ENCODE measurements at regions not wholly inside any gene's neighbourhood (a gene's known extent, or its start where the extent isn't known, plus 50 kb on each side); places are given as distances from the start of the nearest gene placed in this dataset.

- H3K4me1 Mint-ChIP-seq (ENCODE audit: low read depth in 2 of 2) = no peaks in the 10 kb centered on the region
- no peak for ATAC-seq
- H3K36me3 Mint-ChIP-seq = peaks cover 4% of the 10 kb centered on the region
- peaks cover 5% of the 10 kb centered on the region for H3K9me3 Mint-ChIP-seq
- no peak overlapping the region for H3K4me3 Mint-ChIP-seq
- H3K27ac Mint-ChIP-seq = no peak overlapping the region
- DNase-seq (ENCODE audit: low spot score) = no peak
- H3K27me3 Mint-ChIP-seq = no peaks in the 10 kb centered on the region
Observed at GRCh38 chr11:42251984-42252383, 792.5 kb upstream of the LRRC4C start.

GRCh38 chr11:42253156-42253555, 793.7 kb upstream of the LRRC4C start:
- no peak overlapping the region for H3K4me3 Mint-ChIP-seq
- H3K9me3 Mint-ChIP-seq = peaks cover 6% of the 10 kb centered on the region
- H3K36me3 Mint-ChIP-seq = no peaks in the 10 kb centered on the region
- ATAC-seq (no peak), DNase-seq (ENCODE audit: low spot score) (no peak)
- H3K4me1 Mint-ChIP-seq (ENCODE audit: low read depth in 2 of 2) = no peaks in the 10 kb centered on the region
- H3K27me3 Mint-ChIP-seq = no peaks in the 10 kb centered on the region
- no peak overlapping the region for H3K27ac Mint-ChIP-seq

DNA sequence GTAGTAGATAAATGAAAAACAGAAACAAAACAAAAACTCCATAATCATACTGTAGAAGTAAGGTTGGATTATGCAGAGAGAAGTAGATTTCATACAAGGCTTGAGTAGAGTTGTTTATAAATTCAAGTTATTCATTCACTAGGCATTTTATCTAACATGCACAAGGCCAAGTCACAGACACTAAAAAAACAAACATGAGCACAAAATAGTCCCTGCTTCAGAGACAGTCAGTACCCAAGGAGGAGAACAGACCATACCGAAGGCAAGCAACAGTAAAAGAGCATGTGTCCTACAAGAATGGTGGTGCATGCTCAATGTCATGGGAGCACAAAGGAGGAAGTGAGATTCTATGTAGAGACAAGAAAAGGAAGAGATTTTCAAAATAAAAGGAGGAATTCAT, 796.5 kb upstream of the LRRC4C start:
- no peak overlapping the region for H3K27ac Mint-ChIP-seq
- H3K9me3 Mint-ChIP-seq = peaks cover 6% of the 10 kb centered on the region
- ATAC-seq (no peak), DNase-seq (ENCODE audit: low spot score) (no peak)
- no peaks in the 10 kb centered on the region for H3K27me3 Mint-ChIP-seq
- no peaks in the 10 kb centered on the region for H3K4me1 Mint-ChIP-seq (ENCODE audit: low read depth in 2 of 2)
- H3K36me3 Mint-ChIP-seq = no peaks in the 10 kb centered on the region
- H3K4me3 Mint-ChIP-seq = no peak overlapping the region

DNA sequence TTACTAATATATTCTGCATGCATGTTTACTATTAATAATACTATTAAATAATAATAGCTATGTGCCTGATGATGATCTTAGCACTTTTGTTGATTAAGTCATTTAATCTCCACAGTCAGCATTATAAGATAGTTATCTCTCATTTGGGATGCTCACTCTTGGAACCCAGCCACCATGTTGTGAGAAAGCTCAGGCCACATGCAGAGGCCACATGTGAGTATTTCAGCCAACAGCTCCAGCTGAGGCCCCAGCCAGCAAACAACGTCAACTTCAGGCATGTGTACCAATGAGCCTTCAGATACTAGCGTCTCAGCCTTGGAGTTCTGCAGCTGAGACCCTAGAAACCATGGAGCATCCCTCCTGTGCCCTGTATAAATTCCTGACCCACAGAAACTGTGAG, 798.1 kb upstream of the LRRC4C start:
- H3K27ac Mint-ChIP-seq = no peak overlapping the region
- no peaks in the 10 kb centered on the region for H3K27me3 Mint-ChIP-seq
- DNase-seq (ENCODE audit: low spot score) (no peak), ATAC-seq (no peak)
- H3K4me3 Mint-ChIP-seq = no peak overlapping the region
- no peaks in the 10 kb centered on the region for H3K36me3 Mint-ChIP-seq
- peaks cover 6% of the 10 kb centered on the region for H3K9me3 Mint-ChIP-seq
- H3K4me1 Mint-ChIP-seq (ENCODE audit: low read depth in 2 of 2) = no peaks in the 10 kb centered on the region

DNA sequence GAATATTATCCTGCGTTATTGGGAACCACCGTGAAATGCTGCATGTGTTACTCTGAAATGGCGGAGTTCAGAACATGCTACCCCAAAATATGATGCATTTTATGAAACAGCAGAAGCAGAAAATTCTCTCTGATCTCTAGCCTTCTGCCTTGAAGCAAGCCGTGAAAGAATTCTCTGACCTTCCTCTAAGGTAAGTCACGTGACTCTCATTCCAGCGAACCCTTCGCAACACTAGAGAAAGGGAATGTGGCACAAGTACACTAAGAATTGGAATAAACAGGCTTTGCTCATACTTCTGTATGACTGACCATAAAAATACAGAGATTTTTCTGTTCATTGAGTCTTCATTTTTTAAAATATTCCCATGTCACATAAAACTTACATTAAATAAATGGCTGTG, 805.6 kb upstream of the LRRC4C start:
- ATAC-seq = no peak
- H3K9me3 Mint-ChIP-seq = peaks cover 3% of the 10 kb centered on the region
- no peak overlapping the region for H3K27ac Mint-ChIP-seq
- H3K4me1 Mint-ChIP-seq (ENCODE audit: low read depth in 2 of 2) = no peaks in the 10 kb centered on the region
- H3K36me3 Mint-ChIP-seq = no peaks in the 10 kb centered on the region
- no peak overlapping the region for H3K4me3 Mint-ChIP-seq
- H3K27me3 Mint-ChIP-seq = no peaks in the 10 kb centered on the region
- no peak for DNase-seq (ENCODE audit: low spot score)

DNA sequence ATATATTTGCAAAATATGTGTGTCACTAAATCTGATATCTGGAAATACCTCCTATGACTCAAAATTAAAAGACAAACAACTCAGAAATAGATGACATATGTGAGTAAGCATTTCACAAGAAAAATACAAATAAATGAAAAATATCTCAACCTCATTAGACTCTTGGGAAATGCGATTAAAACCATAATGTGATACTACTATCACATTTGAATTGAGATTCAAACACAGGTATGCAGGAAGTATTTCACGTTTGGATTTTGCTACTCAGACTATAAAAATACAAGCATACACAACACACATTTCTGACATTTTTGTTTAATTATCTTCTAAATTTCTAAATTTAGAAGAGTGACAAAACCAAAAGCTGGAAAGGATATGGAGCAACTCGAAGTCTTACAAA, 811.9 kb upstream of the LRRC4C start:
- Mint-ChIP-seq H3K27me3 (no peaks in the 10 kb centered on the region), H3K4me1 (ENCODE audit: low read depth in 2 of 2) (no peaks in the 10 kb centered on the region), H3K9me3 (peaks cover 17% of the 10 kb centered on the region)

DNA sequence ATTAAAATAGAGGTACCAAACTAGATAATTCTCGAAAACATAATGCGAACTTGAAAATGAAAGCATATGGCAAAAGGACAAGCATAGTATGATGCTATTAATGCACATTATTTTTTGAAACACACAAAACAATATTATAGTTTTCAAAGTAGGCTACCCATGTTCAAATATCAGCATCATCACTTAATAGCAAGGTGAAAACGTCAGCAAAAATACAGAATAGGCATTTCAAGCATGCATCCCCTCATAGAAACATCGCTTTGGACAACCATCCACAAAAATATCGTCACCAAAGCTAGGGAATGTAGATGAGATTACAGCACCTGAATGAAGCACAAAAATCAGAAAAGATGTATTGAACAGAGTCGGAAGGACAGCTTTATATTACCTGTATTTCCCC, 814.5 kb upstream of the LRRC4C start:
- DNase-seq (ENCODE audit: low spot score) (no peak), ATAC-seq (no peak)
- Mint-ChIP-seq H3K9me3 (peaks cover 20% of the 10 kb centered on the region), H3K27me3 (no peaks in the 10 kb centered on the region), H3K36me3 (peaks cover 11% of the 10 kb centered on the region), H3K4me1 (ENCODE audit: low read depth in 2 of 2) (no peaks in the 10 kb centered on the region), H3K27ac (no peak overlapping the region), H3K4me3 (no peak overlapping the region)

More for the DNA sequence above, 811.9 kb upstream of the LRRC4C start:
- Mint-ChIP-seq H3K36me3 (peaks cover 11% of the 10 kb centered on the region), H3K4me3 (no peak overlapping the region), H3K27ac (no peak overlapping the region)
- no peak for DNase-seq (ENCODE audit: low spot score)
- no peak for ATAC-seq

- Mint-ChIP-seq H3K36me3 (peaks cover under 1% of the 10 kb centered on the region), H3K4me3 (no peak overlapping the region), H3K27ac (no peak overlapping the region), H3K4me1 (ENCODE audit: low read depth in 2 of 2) (no peaks in the 10 kb centered on the region), H3K27me3 (no peaks in the 10 kb centered on the region), H3K9me3 (peaks cover 8% of the 10 kb centered on the region)
- no peak for ATAC-seq
- no peak for DNase-seq (ENCODE audit: low spot score)
Observed at GRCh38 chr11:42296910-42297309, 837.5 kb upstream of the LRRC4C start.

DNA sequence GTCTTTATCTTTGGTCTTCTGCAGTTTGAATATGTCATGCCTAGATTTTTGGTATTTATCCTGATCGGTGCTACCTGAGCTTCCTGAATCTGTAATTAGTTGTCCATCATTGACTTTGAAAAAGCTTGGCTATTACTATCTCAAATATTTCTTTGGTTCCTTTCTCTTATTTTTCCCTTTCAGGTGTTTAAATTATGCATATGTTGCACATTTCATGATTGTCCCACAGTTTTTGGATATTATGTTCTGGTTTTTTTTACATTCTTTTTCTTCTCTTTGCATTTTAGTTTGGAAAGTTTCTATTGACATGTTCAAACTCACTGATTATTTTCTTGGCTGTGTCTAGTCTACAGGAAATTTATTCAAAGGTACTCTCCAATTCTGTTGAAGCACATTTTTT, 840.3 kb upstream of the LRRC4C start:
- no peak for ATAC-seq
- Mint-ChIP-seq H3K27ac (no peak overlapping the region), H3K27me3 (no peaks in the 10 kb centered on the region), H3K4me3 (no peak overlapping the region), H3K36me3 (no peaks in the 10 kb centered on the region), H3K4me1 (ENCODE audit: low read depth in 2 of 2) (no peaks in the 10 kb centered on the region), H3K9me3 (peaks cover 13% of the 10 kb centered on the region)
- DNase-seq (ENCODE audit: low spot score) = no peak

- Mint-ChIP-seq H3K4me1 (ENCODE audit: low read depth in 2 of 2) (no peaks in the 10 kb centered on the region), H3K4me3 (no peak overlapping the region), H3K27me3 (no peaks in the 10 kb centered on the region), H3K27ac (no peak overlapping the region), H3K36me3 (no peaks in the 10 kb centered on the region), H3K9me3 (peaks cover 16% of the 10 kb centered on the region)
- no peak for DNase-seq (ENCODE audit: low spot score)
- no peak for ATAC-seq
Observed at GRCh38 chr11:42301777-42302176, 842.3 kb upstream of the LRRC4C start.

DNA sequence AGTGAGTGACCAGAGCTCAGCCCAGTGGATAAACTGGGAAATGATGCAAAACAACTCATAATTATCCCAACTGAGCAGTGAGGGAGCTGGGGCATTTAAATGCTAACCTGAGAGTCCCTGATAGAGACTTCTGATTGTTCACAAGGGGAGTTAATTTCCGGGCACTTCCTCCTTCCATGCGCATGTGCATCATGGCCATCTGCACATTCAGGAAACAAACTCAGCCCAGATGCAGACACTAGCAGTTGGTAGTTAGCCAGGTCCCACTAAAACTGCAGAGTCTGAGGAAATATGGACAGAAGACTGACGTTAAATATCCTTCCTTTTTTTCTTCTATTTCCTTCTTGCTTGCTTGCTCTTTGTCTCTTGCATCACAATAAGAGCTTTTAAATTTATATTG, 852.1 kb upstream of the LRRC4C start:
- Mint-ChIP-seq H3K4me3 (no peak overlapping the region), H3K27ac (no peak overlapping the region), H3K36me3 (peaks cover 6% of the 10 kb centered on the region), H3K27me3 (no peaks in the 10 kb centered on the region), H3K4me1 (ENCODE audit: low read depth in 2 of 2) (no peaks in the 10 kb centered on the region), H3K9me3 (peaks cover 24% of the 10 kb centered on the region)
- ATAC-seq (no peak), DNase-seq (ENCODE audit: low spot score) (no peak)

GRCh38 chr11:42311944-42312343, 852.5 kb upstream of the LRRC4C start:
- Mint-ChIP-seq H3K9me3 (peaks cover 24% of the 10 kb centered on the region), H3K27ac (no peak overlapping the region), H3K4me3 (no peak overlapping the region), H3K4me1 (ENCODE audit: low read depth in 2 of 2) (no peaks in the 10 kb centered on the region), H3K27me3 (no peaks in the 10 kb centered on the region), H3K36me3 (peaks cover 6% of the 10 kb centered on the region)
- ATAC-seq (no peak), DNase-seq (ENCODE audit: low spot score) (no peak)

DNA sequence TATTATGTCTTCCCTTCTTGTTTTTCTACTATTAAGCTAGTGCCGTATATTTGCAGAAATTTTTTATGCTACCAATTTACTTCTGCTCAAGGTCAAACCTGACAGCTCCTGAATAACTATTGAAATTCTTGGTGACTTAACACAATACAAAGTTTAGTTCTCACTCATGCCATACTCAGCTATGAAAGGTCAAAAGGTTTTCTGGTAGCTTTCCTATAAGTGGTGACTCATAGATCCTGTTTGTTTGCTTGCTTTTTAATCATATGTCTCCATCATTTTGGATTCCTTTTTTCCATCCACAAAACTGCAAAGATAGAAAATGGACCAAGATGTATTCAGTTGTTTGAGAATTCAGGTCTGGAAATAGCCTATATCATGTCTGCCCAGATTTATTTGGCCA, 855.8 kb upstream of the LRRC4C start:
- DNase-seq (ENCODE audit: low spot score) = no peak
- Mint-ChIP-seq H3K27ac (no peak overlapping the region), H3K9me3 (peaks cover 12% of the 10 kb centered on the region), H3K4me3 (no peak overlapping the region), H3K4me1 (ENCODE audit: low read depth in 2 of 2) (no peaks in the 10 kb centered on the region), H3K27me3 (no peaks in the 10 kb centered on the region), H3K36me3 (no peaks in the 10 kb centered on the region)
- ATAC-seq = no peak

DNA sequence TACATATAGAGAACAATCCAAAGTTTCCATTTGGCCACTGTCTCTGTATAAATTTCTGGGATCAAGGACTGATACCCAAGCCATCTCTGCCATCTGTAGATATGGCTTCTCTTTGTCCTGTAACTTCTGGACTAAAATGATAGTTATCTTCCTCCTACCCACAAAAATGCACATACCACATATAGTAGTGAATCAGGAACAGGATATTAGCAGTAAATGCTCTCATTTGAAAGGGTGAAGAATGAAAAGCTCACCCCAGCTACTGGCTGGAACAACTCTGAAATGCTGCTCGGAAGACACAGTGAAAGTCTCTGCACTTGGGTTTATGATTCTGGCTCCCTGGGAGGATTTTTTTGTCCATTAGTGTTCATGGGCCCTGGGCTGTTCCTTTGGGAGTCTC, 856.4 kb upstream of the LRRC4C start:
- H3K36me3 Mint-ChIP-seq = no peaks in the 10 kb centered on the region

DNA sequence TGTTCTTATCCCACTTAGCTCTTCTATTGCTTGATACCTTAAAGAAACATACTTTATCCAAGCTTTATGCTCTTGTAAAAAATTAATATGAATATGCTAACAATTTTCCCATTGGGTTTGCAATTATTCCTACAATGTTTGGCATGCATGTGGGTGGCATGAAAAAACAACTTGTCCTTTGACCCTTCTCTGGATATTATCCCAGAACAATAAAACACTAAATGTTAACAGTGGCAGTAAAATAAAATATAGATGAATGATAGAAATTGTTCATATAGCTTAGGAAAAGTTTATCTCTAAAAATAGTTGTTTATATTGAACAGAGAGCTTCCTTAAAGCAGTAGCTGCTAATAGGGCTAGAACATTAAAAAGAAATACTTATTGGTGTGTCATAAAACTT, 860.5 kb upstream of the LRRC4C start:
- Mint-ChIP-seq H3K27ac (no peak overlapping the region), H3K27me3 (no peaks in the 10 kb centered on the region), H3K36me3 (no peaks in the 10 kb centered on the region), H3K9me3 (peaks cover 12% of the 10 kb centered on the region), H3K4me1 (ENCODE audit: low read depth in 2 of 2) (no peaks in the 10 kb centered on the region), H3K4me3 (no peak overlapping the region)
- no peak for ATAC-seq
- no peak for DNase-seq (ENCODE audit: low spot score)

More for the DNA sequence above, 856.4 kb upstream of the LRRC4C start:
- DNase-seq (ENCODE audit: low spot score) (no peak), ATAC-seq (no peak)
- Mint-ChIP-seq H3K27me3 (no peaks in the 10 kb centered on the region), H3K9me3 (peaks cover 9% of the 10 kb centered on the region), H3K4me3 (no peak overlapping the region), H3K27ac (no peak overlapping the region), H3K4me1 (ENCODE audit: low read depth in 2 of 2) (no peaks in the 10 kb centered on the region)

Measured in natural killer cell treated with Interleukin-12 subunit alpha and Interleukin-12 subunit beta and Interleukin-15 and Interleukin-18, amount 100 ng/mL, for 72 hours (primary cell).